NCI-H1048 (cell line): ENCODE measurements at regions not wholly inside any gene's neighbourhood (a gene's known extent, or its start where the extent isn't known, plus 50 kb on each side); places are given as distances from the start of the nearest gene placed in this dataset.

ENCODE experiments used
- DNase-seq: peaks from one replicate; lab custom pipeline; 2025; lab: John Stamatoyannopoulos, UW

DNA sequence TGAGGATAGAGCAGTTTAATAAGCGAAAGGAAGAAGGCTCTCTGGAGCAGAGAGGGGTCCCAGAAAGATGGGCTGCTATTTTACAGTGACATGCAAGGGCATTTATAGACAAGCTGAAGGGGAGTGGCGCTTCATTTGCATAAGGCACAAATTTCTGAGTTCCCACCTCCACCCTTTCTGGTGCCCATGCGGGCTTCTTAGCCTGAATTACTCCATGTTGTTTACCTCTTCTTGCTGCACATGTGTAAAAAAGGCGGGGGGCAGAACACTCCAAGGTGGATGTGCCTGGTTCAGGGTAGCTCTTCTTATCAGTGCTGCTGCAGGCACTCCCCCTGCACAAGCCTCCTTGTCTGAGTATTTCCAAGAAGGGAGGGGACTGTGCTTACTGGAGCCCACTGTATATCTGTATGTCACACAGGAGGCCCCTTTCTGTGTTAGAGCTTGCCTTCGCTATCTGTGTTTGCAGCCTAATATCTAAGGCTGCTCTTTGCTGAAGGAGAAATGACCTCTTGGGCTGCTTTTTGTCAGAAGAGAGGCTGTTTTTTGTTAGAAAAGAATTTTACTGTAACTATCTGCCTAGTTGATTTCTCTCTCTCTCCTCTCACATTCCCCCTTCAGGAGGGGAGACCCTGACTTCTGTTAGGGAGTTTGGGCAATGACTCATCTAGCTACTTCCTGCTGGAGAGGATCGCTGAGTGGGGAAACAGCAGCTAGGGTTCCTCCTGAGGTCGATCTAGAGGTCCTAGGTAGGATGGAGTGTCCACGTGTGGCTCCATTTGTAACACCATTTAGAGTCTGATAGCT lies 1057.0 kb upstream of the CNTN5 start:
- DNase-seq = no peak

DNA sequence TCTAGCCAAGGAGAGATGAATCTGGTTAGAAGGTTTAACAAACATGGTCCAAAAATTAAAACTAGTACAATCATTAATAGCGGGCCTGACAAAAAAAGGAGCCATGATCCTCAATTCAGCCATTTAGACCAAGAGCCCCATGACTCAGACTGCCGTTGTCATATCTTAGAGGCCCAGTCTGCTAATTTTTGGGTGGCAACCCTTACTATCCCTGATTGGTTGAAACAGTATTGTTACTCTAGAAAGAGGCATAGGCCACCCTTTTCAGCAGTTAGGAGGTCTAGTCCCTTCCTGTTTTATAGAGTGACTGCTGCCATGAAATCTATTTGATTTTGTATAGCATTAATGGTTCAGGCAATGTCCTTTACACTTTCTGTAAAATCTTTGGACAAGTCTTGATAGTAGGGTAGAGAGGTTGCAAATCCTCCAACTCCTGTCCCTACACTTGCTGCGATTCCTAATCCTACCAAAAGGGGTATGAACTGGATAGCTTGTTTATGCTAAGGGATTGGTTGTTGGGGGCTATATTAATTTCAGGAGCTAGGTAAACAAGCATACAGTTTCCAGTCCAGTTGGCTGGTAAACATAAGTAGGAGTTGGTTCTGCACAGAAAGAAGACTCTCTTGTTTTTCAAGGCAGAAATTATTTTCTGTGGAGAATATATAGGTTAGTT lies 1056.3 kb upstream of the CNTN5 start:
- DNase-seq = no peak

DNA sequence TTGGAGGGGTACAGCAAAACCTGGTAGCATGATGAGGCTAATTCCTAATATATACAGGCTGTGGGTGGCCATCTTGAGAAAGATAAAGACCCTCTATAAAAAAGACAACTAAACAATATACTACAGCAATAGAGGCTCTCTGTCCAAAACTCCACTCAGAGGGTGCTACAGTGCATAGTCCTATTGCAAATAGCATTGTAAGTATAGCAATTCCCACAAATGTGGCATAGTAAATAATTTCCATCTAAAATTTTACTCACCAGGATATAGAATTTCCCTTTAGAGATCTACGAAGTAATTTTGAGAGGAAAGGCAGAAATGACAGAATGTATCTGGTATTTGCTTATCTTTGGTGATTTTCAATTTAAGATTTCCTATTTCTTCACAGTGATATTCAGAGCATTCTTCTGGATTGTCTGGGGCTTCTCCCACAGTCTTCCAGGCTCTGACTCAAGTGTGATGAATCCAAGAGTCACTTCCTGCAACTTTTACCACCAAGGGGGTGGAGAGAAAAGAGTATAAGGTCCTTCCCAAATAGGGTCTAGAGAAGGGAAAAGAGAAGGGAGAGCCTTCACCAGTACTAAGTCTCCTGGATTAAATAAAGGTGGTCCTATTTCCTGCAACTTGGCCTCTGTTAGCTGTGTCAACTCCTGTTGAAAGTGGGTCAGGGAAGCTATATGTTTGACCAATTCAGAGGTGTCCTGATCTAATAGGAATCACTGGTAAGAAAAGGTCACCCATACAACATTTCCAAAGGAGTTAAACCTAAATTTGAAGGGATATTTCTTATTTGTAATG lies 1054.7 kb upstream of the CNTN5 start:
- DNase-seq = no peak

DNA sequence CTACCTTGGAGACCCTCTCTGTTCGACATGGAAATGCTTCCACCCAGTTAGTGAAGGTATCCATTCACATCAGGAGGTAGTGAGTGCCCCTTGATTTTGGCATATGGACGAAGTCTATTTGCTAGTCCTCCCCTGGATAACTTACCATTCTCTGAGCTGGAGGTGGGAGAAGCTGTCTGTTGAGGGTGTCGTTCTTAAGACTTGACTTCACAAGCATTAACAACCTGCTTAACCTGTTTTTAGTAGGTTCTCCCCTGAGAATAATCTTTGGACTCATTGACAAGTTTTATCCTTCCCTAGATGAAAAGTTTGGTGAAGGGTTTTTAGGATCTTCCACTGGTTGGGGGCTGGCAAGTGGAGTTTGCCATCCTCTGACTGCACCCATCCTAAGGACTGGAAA lies 1053.8 kb upstream of the CNTN5 start:
- DNase-seq = no peak

DNA sequence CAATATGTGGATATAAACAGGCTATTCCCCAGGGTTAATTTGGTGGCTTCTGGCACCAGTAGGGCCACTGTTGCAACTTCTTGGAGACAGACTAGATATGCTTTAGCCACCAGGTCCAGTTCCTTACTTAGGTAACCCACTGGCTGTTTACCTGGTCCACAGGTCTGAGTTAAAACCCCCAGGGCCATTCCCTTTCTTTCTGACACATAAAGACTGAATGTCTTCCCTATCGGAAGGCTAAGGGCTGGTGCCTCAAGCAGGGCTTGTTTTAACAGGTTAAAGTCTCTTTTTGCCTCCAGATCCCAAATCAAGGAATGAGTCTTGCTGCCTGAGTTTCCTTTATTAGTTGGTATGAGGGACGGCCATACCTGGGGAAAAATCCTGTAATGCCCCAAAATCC lies 1052.7 kb upstream of the CNTN5 start:
- DNase-seq = no peak

DNA sequence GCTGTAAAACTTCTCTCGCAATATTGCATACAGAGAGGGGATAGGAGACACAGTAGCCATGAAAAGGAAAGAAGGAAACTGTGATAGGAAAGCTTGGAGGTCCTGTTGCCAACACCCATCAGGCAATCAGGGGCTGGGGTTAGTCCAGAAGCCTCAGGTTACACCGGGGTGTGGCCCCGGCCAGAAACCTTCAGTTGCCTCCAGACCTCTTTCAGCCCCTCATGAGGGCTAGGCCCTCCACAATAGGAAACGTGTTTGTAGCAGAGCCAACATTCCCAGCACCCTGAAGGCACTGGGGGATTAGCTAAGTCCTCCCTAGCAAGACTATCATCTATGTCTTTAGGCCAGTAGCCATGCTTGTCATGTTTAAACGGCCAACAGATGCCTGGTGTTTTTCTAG lies 1048.0 kb upstream of the CNTN5 start:
- no peak for DNase-seq

DNA sequence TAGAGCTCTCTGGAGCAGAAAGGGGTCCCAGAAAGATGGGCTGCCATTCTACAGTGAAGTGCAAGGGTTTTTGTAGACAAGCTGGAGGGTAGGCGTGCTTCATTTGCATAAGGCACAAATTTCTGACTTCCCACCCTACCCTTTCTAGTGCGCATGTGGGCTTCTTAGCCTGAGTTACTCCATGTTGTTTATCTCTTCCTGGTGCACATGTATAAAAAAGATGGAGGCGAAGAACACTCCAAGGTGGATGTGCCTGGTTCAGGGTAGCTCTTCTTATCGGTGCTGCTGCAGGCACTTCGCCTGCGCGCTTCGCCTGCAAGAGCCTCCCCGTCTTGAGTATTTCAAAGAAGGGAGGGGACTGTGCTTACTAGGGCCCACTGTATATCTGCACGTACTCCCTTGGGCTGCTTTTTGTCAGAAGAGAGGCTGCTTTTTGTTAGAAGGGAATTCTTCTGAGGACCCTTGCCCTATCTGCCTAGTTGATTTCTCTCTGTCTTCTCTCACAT lies 1047.3 kb upstream of the CNTN5 start:
- no peak for DNase-seq

DNA sequence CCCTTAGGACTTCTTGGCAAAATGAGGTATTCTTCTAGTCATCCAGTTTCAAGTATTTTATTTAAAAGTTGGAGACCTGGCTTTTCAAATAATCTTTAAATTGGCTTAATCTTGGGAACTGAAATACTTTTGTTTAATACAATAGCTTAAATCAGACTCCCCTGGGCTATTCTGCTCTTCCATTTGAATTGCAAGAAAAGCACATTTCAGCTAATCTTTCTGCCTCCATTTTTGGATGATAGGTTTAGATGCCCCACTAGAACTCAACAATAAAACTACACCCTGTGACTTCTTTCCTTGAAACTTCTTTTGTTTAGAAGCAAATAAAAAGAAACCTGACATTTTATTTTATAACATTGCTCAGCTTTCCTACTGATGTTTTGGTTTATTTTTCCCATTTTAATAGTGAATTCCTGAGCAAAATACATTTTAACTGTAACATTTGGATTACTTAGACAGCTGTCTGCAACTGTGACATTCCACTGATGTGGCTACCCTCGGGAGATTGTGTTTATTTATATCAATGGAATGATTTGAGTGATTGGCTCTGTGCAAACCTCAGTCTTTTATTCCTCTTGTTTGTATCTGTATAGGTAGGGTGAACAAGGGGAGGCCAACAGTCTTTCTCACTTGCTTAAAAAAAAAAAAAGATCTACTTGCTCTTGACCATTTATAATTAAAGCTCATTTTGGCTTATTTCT lies 1045.8 kb upstream of the CNTN5 start:
- DNase-seq = no peak

DNA sequence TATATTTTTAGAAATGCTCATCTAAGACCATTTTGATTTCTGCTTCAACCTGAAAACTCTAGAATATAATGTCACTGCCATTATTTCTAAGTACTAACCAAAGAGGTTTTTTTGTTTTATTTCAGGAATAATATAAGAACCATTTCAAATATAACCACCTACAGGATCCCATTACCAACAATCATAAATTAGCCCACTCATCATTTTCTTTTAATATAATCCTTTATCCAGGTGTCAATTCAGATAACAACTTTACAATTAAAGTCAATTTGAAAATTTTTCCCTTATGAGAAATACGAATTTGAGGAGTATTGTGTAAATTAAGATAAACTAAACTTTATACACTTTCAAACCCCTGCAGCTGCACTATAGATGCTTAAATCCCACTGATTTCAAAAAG lies 1043.0 kb upstream of the CNTN5 start:
- DNase-seq = no peak

DNA sequence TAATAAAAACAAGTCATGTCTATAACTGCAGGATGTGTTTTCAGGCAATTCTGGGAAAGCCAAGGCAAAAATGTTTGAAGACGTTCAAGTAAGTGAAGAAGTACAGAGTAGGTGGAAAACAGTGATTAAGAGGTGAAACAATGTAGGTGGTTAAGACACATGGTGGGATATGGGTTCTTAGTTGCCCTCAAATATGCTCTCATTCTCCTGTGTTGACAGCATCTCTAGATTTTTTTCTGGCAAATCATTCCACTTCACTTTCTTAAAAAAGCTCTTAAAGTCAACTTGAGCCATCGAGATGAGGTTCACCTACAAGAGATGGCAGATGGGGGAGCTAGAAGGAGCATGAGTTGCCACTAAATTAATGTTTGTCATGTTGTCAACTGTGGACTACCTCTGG lies 1041.0 kb upstream of the CNTN5 start:
- DNase-seq = no peak

DNA sequence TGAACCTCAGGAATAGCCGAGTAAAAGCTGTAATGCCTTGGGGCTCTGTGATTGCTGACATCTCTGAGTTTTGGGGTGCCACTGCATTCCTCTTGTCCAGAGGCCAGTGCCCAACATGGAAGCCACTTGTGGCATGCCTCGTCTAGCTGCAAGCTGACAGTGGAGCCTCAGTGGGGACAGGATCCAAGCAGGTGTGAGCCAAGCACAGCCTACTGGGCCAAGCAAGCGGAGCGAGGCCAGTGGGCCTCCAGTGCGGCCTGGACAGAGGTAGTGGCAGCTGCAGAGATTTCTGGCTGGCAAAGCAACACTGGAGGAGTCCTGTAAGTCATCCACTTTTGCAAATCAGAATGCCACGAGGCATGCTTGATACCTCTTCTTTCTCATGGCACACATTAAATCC lies 1038.2 kb upstream of the CNTN5 start:
- no peak for DNase-seq

DNA sequence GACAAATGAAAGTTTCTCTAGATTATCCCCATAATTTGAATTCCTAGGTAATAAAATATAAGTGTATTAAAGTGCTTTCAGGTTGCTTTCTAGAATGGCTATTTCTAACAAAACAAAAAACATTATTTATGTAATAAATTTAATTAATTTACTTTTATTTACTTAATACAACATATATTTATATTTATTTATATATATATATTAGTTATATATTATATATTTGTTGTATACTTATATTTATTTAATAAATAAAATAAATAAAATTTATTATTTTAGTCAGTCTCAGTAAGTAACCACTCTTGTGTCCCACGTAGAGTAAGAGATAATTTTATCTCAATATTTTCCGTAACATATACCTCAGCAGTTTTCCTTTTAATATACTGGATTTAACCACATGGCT lies 1031.6 kb upstream of the CNTN5 start:
- no peak for DNase-seq

DNA sequence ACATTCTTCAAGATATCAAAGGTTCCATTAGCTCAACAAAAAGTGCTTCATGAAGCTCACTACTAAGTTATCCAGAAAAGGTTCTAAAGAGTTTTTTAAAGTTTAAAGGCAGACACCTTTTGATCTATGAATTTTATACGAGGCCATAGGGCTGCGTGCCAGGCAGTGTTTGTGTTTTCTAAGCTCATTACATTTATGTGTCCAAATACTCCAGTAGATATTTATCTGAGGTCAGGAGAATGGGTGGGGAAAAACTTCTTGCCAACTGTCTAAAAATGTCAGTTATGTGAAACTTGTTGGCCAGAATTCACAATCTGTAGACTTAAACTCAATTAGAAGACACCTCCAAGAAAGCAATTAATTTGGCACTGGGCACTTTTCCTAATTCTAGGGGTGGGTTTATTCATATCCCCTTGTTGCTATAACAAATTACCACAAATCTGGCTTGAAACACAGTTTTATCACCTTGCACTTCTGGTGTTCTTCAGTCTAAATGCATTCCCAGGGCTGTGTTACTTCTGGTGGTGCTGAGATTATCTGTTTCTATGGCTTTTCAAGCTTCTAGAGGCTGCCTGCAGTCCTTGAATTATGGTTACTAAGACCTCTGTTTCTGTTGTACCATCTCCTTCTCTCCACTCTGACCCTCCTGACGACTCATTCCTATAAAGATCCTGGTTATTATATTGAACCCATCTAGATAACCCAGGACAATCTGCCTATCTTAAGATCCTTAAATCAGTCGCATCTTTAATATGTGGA lies 1030.4 kb upstream of the CNTN5 start:
- DNase-seq = no peak

DNA sequence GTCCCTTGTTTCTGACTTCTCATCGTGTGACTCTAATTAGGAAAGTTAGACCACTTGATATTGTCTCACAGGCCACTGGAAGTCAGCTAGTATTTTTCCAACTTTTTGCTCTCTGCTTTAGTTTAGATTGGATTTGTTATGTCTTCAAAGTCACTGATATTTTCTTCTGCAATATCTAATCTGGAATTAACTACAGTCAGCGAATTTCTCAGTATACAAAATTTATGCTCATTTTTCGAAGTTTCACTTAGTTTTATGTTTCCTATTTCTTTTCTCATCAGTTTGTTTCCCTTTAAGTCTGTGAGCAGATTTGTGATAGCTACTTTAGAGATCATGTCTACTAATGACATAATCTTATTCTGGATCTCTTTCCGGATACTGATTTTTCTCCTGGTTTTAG lies 1027.2 kb upstream of the CNTN5 start:
- no peak for DNase-seq

DNA sequence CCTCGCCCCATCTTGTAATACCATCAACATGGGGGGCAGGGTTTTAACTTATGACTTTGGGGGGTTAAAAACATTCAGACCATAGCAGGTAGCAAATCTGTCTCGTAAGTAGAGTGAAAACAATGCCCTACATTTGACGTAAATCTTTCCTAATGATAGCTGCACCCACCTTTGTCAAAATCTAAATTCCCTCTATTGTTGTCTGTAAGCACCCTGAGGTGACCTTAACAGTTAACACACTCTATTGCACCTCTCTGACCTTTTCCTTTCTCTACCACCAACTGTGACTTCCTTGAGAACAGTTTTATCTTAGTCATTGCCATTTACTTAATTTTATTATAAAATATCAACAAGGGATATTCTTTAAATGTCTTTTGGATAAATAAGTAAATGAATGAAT lies 1024.9 kb upstream of the CNTN5 start:
- no peak for DNase-seq

DNA sequence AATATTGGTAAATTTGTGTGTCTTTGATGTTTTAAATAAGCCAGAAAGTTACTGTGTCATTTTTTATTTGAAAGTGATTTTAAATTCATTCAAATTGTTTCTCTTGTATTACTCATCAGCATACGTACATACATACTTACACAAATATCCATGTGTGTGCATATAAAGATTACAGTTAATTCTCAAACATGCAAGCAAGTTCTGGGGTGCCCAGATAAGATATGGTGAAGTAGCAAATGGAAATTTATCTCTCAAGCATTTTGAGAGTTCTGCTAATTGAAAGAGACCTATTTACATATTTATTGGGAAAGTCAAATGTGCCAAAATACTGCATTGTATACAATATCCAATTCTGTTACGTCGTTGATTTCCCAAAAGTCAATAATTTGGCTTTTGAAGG lies 1024.0 kb upstream of the CNTN5 start:
- no peak for DNase-seq

DNA sequence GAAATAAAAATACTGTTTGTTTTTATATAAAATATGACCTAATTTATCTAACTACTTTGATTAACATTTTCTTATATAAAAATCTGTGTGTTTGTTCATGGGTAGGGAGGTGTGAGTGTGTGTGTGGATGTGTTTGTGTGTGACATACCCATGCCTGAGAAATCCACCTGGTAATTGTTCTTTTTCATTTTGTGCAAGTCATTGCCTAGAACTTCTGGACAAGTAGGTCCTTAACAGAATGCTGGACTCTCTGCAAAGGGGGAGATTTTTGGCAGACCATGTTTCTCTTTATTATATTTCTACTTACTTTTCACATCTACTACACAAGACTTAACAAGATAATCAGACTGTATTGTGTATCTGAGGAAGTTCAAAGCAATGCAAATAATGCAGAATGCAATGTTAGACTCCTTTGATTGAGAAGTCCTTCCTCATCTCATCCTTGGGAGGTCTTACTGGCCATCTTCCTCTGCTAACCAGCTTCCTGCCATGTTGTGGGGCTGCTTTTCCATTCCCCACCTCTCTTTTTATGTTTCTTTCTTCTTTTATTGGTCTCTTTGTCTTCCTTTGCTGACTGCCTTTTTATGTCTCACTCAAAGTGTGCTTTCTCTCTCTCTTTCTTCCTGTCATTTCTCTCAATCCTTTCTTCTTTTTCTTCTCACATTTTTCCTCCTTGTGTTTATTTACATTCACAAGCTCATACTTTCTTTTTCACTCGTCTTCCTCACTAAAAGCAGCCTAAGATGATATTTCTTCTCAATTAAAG lies 1017.0 kb upstream of the CNTN5 start:
- DNase-seq = no peak

DNA sequence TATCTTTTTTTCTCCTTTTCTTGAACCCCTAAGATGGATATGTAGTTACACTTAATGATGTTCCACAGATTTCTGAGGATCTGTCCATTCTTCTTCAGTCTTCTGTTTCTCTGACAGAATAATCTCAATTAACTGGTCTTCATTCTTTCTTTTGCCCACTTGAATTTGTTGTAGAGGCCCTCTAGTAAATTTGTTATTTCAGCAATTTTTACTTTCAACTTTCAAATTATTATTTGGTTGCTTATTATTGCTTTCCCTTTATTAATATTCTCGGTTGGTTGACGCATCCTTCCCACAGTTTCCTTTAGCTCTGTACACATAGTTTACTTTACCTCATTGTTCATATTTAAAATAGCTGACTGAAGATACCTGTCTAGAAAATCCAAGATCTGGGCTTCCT lies 1013.7 kb upstream of the CNTN5 start:
- no peak for DNase-seq

DNA sequence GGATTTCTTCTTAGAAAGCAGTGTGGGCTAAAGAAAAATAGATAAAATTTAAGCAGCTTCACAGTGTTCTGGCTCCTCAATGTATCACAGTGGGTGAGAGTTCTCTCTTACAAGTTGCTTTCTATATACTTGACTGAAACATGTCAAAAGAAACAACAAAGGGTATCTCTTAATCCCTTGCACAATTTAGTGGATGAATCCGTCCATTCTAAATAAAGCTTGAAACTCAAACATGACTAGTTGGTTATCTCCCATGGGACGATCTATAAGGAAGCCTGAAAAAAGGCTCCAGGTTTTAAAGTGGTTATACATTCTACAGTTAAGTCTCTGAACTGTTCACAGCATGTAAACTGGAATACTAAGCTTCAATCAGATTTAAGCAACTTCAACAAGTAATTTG lies 993.1 kb upstream of the CNTN5 start:
- DNase-seq = no peak

DNA sequence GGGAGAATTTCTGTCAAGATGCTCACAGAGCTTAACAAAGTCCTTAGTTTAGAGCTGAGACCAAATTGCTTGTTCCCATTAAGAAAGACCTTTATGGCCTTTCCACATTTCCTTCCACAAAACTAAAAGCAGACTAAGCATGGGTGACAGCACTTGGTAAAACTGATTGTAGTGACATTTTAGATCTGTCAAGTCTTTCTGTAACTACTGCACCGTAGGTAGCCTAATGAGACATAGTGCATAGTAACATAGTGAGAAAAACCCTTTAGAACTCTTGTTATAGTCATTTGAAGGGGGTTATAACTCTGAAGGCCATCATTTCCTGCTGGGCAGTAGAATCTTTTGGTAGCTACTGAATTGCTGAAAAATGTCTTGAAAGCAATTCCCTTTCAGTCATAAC lies 990.9 kb upstream of the CNTN5 start:
- no peak for DNase-seq

DNA sequence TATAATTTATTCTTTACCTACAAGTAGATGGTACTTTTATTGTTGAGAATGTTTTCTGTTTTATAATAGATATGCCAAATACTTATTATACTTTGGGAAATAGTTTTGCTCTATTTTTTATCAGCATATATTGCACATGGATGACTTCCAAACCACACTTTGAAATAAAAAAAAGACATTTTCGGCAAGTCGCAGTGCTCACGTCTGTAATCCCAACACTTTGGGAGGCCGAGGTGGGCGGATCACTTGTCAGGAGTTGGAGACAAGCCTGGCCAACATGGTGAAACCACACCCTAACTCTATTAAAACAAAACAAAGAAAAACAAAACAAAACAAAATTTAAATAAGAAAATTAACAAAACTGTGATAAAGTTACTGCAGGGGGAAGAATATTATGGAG lies 983.9 kb upstream of the CNTN5 start:
- DNase-seq = no peak
